ENCODE measurements at regions not wholly inside any gene's neighbourhood (a gene's known extent, or its start where the extent isn't known, plus 50 kb on each side); places are given as distances from the start of the nearest gene placed in this dataset.

DNA sequence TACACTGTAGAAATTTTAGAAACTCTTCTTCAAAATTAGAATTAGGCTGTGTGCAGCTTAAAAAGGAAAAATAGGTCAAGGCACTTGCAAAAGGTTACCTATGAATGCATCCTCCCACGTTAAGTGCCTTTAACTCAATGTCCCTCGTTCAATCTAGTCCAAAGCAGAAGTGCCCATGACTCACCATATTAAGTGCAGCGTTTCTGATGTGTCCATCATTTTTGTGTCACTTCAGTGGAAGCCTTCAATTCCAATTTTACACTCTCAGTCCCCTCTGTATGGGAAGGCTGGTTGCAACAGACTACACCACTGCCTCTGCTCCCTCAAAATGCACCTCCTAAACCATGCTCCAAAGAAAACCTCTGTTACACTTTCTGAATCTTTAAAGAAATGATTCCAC lies 53.4 kb downstream of the FOXB1 start:
- no peak for DNase-seq

DNA sequence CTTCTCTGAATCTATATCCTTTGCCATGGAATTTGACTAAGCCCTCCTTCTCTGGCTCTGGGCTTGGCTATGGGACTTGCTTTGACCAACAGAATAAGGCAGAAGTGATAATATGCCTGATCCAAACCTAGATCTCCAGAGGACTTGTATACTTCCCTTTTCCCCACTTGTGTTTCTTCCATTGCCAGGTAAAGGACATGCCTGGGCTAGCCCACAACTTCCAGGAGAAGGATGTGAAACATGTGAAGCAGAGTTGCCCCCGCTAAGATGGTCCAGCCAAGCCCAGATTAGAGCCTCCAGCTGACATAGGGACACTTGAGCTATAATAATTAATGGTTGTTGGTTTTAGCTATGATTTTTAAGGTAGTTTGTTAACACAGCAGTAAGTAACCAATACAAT lies 55.1 kb downstream of the FOXB1 start:
- no peak for DNase-seq

DNA sequence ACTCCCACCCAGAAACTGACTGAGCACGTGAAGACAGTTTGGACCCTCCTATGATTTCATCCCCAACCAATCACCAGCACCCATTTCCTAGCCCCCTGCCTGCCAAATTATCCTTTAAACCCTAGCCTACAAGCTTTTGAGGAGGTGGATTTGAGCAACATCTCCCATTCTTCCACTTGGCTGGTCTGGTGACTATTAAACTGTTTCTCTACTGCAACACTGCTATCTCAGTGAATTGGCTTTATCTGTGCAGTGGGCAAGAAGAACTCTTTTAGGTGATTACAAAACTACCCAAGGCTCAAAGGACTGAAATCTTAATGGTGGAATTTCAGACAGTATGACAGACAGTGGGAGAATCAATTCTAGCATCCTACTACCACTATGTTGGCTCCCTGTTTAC lies 57.6 kb downstream of the FOXB1 start:
- no peak for DNase-seq

DNA sequence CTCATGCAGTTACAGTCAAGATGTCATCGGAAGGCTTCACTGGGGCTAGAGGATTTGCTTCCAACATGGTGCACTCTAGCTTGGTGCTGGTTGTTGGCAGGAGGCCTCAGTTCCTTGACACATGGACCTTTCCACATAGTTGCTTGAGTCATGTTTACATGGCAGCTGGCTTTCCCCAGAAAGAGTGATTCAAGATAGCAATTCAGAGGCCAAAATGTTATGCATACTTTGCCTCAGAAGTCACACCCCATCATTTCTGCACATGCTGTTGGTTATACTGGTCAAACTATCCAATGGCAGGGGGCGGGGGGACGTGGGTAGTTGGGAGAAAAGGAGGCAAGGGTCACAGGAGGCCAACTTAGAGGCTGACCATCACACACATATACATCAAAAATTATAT lies 58.7 kb downstream of the FOXB1 start:
- DNase-seq = no peak

DNA sequence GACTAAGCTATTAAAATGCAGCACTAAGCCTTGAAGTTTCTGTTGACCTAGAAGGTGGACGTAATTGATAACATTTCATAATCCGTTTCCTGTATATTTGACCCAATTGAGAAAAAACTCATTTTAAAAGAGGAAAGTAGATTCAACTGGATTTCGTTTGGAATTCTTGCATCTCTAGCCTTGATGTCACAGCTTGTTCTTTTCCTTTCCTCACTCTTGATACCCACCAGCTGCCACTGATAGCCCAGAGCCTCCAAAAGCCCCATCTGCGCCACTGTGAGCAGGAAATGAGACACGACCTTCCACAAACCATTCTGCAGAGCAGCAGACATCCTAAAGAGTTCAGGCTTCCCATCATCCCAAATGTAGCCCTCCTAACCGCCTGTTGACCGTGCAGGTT lies 61.8 kb downstream of the FOXB1 start:
- DNase-seq = no peak

DNA sequence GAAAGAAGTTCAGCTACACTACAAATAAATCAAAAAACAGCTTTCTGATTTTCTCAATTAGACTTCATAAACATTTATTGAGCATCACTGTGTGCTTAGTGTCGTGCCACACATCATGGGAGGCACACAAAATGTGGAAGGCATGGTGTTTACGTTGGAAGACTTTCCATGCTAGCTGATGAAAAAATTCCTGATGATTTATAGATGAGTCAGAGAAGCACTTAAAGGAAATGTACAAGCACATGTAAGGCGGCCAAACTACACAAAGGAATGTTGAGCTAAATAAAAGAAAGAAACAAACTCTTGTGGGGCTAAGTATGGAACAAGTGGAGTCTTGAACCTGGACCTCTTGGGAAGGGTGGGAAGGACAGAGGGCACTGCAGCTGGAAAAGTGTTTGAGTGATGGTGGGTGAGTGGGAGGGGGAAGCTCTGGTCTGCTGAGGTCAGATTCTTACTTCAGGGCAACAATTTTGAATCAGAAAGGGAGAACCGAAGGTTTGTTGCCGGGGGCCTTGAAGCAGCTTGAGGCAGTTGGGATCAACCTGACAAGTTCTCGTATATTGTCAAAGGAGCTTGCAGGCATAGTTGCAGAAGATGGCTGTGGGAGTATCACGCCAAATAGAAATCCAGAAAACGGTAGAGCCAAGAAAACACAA lies 66.9 kb downstream of the FOXB1 start:
- DNase-seq = peak; percentile 52

DNA sequence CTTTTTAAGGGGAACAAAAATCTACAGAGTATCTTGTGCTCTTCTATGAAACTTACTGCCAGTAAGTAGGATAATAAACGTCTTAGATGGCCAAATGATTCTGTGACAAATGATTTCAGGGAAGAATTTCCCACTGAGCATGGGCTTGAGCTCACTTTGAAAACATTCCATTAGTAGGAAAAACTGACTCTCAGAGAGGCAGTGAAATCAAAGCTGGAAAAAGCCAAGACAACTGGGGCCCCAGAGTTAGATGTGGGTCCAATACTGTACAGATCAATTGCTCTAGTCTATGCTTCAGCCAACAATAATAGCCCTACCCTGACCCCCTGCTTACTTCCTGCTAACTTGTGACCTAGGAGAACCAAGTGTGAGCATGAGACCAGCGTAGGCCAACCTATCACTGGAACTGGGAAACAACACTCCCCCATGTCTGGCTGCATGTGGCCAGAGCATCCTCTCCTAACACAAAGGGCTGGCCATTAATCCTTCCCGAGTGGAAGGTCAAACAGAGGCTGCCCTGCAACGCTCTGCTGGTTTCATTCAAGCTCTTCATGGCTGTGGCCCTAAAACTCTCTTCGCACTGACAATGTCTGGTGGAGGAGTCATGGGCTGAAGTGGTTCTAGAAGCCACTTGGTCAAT lies 68.8 kb downstream of the FOXB1 start:
- no peak for DNase-seq

DNA sequence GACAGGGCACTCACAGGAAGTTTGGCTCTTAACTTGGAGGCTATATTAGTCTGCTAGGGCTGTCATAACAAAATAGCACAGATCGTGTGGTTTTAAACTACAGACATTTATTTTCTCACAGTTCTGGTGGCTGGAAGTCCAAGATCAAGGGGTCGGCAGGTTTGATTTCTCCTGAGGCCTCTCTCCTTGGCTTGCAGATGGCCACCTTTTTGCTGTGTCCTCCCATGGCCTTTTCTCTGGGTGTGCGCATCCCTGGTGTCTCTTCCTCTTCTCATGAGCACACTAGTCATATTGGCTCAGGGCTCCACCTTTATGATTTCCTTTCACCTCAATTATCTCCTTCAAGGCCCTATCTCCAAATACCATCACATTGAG lies 69.3 kb downstream of the FOXB1 start:
- no peak for DNase-seq

DNA sequence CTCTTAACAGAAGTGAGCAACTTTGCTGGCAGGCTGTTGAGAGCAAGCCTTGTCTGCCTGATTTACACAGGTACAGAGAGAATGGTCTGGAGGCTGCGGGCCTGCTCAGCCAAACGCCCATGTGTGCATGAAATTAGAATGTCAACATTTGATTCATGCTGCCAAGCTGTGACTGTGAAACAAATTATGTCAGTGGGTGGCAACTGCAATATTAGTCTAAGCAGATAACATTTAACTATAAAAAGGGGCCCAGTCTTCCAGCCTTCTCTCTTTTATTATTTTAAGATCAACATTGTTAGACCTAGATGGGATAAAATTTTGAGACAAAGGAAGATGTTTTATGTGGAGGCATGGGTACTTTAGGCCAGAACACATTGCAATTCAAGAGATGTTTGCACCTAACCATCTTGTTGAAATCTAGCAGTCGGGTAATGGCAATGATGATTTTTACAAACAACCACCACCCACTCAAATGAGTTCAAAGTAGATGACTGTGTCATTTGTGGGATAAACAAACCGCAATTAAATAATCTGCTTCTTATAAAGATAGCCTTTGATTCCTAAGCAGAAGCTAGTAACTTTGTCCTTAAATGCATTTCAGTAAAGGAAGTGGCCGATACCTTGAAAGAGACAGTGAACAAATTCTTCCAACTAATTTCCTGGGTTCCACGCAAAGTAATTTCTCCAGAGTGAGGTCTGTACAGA lies 70.2 kb downstream of the FOXB1 start:
- DNase-seq = peak; percentile 43

DNA sequence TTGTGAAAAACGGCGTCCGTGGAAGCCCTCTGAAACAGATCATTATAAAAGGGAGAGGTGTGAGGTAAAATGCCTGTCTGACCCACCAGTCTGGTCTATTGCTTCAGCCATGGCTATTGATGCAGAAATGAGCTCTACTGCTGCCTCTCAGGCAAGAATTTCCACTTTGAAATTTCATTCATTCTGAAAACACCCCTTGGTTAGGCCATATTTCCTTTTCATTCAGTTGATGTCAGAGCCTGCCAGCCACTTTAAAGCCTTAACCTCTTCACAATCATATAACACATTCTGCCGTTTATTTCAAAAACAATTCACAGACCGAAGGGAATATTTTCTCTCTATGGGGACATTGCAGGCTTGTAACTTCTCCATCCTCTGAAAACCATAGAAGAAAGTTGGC lies 71.9 kb downstream of the FOXB1 start:
- no peak for DNase-seq

DNA sequence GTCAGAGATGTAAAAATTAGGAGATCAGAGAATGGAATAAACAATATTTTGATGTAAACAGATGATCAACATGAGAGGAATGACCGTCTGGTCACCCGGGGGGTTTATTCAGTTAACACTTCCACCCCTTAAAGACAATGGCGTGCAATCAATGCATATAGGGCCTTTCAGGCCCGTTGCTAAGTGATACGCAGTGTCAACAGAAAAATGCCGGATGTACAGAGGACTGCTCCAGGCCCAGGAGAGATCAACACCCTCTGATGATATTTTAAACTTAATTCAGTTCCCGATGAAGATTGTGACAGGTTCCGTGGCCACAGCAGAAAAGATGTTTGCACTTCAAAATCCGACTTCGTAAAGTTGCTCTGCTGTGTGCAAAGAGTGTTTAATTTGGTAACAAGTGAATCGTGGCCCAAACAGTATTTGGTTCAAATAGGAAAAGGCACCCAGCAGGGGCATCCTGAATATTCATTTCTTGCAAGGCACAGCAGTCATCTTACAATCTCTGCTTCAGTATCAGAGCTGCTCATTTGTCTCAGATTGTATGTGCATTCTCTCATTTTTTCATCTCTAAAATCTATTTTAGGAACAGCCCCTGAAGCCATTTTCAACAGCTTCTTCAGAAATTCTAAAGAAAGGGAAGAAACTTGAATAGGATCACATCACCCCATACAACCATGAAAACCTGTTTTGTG lies 72.6 kb downstream of the FOXB1 start:
- no peak for DNase-seq

DNA sequence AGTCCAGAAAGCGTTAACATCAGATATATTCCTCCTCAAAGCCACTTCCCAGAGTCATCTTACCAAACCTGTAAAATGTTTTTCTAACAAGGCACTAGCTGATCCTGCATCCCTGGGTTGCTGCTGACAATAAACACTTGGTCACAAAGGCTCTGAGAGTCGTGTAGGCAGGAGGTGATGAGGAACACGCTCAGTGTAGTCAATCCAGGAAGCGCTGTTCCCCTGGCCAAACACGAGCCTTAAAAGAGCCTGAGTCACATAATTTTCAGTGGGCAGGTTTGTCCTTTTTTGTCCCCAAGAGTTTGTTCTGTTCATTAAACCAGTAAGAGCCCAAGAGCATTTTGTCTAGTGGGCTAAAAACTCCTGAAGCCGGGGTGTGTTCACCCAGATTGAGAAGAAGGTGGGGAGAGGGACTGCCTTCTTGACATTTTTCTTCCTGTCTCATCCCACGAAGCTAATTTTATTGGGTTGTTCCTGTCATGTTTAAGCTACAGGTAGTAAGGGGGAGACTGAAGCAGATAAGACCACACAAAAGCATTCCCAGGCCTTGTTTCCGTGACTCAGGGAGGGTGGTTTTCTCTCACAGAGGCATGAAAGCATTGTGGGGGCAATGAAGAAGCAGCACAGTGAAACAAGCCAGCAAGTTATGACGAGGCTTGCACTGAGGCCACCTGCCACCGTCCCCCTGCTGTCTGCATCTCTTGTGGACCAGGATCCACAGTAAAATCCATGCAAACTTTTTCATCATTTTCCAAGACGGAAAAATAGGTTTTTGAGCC lies 73.7 kb downstream of the FOXB1 start:
- no peak for DNase-seq

DNA sequence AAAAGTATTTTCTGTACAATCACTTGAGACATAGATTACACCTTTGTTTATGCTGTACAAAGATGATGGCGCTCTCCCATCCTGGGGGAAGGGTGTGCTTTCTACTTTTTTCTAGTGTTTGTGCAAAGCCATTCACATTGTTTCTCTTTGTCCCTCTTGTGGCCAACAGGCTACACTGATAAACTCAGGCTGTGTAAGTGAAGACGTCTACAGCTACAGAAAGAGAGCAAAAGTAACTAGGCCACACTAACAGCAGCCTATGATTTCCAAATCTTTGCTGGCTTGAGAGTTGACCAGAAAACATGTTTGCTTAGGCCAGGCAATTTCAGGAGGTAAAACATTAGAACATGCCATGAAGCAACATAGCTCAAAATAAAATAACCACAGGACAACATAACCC lies 75.1 kb downstream of the FOXB1 start:
- no peak for DNase-seq

DNA sequence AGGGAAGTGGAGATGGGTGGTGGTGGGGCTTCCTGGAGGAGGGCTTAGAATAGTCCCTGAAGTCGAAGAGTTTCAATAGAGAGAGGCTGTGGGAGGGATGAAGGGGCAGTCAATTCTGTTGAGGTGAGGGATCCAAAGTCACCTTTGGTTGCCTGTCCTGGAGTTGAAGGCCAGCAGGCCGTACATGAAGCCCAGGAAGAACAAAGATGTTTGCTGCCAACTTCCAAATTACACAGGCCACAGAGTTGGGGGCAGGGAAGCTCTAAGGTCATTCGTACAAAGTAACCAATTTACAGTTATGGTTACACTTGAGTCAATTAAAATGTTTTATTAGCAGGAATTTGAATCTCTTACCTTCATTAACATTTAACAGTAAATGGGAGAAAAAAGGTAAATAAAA lies 77.9 kb downstream of the FOXB1 start:
- no peak for DNase-seq

DNA sequence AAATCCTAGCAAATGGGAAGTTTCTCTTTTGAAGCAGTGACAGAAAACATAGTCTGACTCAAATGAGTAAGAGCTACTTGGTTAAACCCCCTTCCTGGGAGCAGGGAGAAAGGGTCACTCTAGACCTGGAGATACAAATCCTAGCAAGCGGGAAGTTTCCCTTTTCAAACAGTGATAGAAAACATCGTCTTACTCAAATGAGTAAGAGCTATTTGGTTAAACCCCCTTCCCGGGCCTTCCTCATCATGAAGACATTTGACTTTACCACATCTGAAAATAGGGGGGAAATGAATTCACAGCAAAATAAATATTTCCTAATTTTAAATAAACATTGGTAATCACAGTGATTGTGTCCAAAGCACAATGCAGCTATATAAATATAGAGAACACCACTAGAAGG lies 79.2 kb downstream of the FOXB1 start:
- no peak for DNase-seq

DNA sequence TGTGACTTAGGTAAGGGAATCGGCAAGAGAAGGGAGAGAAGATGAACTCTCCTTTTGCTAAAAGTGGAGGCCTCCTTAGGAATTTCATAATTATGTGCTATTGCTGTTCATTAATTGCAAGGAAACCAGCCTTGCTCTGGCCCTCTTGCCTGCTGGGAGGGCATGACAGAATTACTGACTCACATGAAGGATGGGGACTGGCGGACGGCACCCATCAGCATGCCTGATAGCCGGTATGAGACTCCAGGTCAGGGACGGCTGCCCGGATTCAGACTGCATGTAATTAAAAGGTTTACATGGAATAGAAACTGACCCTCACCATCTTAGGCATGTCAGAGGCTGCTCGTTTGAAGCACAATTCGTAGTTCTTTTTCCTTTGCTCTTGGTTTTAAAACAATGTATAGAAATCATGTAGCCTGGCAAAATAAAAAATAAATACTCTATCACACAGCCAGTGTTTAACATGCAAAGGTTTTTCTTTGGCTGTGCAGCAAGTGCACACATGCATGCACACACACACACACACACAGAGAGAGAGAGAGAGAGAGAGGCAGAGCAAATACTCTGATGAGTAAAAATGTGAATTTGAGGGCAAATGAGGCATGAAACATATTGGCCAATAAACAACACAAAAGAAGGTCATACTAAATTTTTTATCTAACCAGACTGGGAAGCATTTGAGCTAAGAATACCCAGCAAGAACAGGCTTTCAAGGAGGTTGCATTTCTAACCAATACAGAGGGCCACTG lies 82.7 kb downstream of the FOXB1 start:
- DNase-seq = no peak

DNA sequence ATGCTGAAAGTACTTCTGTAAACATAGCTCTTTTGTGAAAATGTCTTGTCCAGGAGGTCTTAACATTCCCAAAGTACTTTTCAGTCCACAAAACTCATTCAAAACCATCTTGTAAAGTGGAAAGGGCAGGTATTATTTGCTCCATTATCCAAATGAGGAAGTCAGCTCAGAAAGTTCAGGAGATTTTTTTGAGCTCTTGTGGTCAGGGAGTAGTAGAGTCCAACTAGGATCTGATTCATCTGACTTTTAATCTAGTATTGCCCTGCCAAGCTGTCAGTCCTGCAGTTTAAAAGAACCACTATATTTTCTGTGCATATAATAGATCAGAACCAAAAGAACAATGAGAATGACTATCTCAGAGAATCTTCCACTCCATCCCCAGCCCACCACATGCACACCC lies 83.5 kb downstream of the FOXB1 start:
- DNase-seq = no peak

DNA sequence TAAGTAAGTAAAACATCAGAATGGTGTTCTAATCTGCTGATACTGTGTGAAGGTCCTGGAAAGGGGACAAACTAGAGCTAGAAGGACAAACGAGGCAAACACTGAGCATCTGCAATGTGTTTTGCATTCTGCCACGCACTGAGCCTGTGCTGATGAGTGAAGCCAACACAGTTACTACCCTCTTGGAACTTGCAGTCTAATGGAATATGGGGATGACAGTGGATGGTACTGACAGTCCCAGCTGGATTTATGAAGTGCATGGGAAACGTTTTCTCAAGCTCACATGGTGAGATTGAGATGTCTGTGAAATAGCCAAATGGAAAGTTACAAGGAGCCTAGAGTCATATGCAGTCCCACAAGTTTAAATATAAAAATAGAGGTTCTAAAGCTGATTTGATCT lies 86.6 kb downstream of the FOXB1 start:
- DNase-seq = no peak

DNA sequence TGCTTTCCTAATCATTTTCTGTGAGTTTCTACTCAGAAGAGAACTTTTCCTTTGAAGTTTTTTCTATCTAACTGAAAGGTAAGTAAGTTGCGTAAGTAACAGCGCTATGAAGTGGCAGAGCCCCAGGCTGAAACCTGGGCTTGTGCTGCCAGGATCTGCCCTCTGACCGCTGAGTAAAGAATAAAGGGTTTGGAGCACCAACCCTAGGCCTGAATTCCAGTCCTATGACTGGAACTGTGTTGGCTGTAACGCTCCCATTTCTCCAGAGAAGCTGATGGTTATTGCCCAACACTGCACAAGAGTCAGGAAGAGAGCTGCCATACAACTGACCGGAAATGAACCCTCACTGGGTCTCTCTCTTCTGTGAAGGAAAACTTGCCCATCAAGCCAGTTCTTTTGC lies 87.0 kb downstream of the FOXB1 start:
- no peak for DNase-seq

DNA sequence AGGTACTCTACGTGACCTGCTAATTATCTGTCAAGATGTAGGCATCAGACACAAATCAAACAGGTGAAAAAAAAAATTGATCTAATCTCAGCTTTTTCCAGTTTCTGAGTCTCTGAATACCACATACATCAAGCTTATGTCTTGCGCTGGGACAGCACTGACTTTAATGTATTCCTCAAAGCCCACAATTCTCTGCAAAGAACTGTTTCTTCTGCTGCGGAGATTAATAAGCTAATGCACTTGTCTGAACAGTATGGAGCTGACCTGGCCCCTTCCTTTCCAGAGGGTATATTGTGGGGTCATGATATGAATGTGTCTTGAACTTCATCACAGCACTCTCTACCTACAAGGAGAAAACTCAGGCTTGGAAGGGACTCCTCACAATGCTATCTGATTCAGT lies 87.8 kb downstream of the FOXB1 start:
- no peak for DNase-seq

DNA sequence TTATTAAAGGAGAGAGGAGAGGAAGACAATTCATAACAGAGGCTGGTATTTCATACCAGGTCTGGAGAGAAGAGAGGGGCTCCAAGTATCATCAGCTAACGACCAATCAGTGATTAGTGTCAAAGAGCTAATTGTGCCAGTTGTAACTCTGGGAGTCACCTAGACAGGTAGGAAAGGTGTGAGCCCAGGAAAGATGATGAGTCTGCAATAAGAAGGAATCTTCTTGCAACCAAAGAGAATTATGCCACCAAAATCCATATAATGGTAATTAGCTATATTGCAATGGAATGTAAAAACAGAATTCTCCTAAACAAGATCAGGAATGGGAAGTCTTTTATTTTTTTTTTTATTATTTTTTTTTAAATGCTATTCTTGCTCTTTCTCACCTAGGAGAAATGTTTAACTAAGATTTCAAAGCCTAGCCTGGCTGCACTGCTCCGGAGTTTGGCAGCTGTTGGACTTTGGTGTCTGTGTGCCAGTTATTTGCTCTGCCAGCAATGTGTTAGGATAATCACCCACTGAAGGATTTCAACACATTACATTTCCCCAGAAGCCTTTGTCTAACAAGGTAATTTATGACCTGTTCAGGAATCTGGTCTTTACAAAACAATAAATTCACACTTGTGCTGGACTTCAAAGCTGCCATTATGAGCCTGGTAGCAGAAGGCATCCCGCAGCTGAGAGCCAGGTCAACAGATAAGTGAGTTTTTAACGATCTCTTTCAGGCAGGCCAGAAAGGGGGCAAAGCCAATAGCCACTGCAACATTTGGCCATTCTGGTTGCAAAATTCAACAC lies 89.4 kb downstream of the FOXB1 start:
- peak; percentile 57 for DNase-seq
